Lower leg skin (tissue), 3 donors: ENCODE measurements at regions not wholly inside any gene's neighbourhood (a gene's known extent, or its start where the extent isn't known, plus 50 kb on each side); places are given as distances from the start of the nearest gene placed in this dataset.

Source experiments
- POLR2A ChIP-seq, 2 donors: fragments of 450-650 bp; IDR thresholded peaks; one replicate each; pipeline ENCODE4 v1.6.1; 2016 to 2017; ENCODE audit warnings: antibody characterized with exemption in 2 of 2, mild to moderate bottlenecking in 1 of 2, moderate library complexity in 1 of 2
- TF ChIP-seq, protein P1 (sequence below), 3 donors: fragments of 450-650 bp; IDR thresholded peaks; one replicate each; pipeline ENCODE4 v1.5.1; 2016; ENCODE audit warnings: antibody characterized with exemption in 3 of 3, mild to moderate bottlenecking in 3 of 3, moderate library complexity in 2 of 3

- TF ChIP-seq, protein P1, sequence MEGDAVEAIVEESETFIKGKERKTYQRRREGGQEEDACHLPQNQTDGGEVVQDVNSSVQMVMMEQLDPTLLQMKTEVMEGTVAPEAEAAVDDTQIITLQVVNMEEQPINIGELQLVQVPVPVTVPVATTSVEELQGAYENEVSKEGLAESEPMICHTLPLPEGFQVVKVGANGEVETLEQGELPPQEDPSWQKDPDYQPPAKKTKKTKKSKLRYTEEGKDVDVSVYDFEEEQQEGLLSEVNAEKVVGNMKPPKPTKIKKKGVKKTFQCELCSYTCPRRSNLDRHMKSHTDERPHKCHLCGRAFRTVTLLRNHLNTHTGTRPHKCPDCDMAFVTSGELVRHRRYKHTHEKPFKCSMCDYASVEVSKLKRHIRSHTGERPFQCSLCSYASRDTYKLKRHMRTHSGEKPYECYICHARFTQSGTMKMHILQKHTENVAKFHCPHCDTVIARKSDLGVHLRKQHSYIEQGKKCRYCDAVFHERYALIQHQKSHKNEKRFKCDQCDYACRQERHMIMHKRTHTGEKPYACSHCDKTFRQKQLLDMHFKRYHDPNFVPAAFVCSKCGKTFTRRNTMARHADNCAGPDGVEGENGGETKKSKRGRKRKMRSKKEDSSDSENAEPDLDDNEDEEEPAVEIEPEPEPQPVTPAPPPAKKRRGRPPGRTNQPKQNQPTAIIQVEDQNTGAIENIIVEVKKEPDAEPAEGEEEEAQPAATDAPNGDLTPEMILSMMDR (IDR thresholded peaks at IDR 0.05) = no peak
- no peak for TF ChIP-seq POLR2A (IDR thresholded peaks at IDR 0.05)
Observed at GRCh38 chr4:137707626-137708025, 175.3 kb upstream of the PCDH18 start.
